HCT116 (cell line): ENCODE measurements at regions not wholly inside any gene's neighbourhood (a gene's known extent, or its start where the extent isn't known, plus 50 kb on each side); places are given as distances from the start of the nearest gene placed in this dataset.

Experiments
- ATAC-seq: fragments of 200-7000 bp; cut with Tn5 transposase; 2 replicates; pipeline ENCODE4 v1.9.1; 2020; ENCODE audit warnings: mild to moderate bottlenecking, moderate library complexity
- BruUV-seq: library from RNA; stranded (reverse); fragments of 400-500 nt; replicated peaks from 2 replicates; lab custom pipeline; 2021; lab: Mats Ljungman, UMichigan
- CTCF ChIA-PET: fragments of 300-600 bp; sonication (Branson Sonifier 250); formaldehyde crosslinking; loops from one replicate; lab custom pipeline; 2021; ENCODE audit warnings: antibody characterized with exemption; lab: Charles Lee
- POLR2A ChIA-PET: fragments of 300-600, 350-600 bp; sonication (Branson Sonifier 250); formaldehyde crosslinking; loops from one replicate; lab custom pipeline; 2021; ENCODE audit warnings: antibody characterized with exemption; lab: Charles Lee
- RAD21 ChIA-PET, 2 experiments: fragments of 300-600 bp; sonication (Branson Sonifier 250); formaldehyde crosslinking; loops; one replicate each; lab custom pipeline; 2023; ENCODE audit warnings: low total read pairs in 2 of 2; ENCODE audit not compliant: uncharacterized antibody in 2 of 2, unreplicated experiment in 2 of 2, low non-redundant PET in 1 of 2; lab: Charles Lee
- DNase-seq: peaks from one replicate; pipeline ENCODE4 v3.0.0-alpha.2; 2010; ENCODE audit warnings: low read depth, low spot score
- H2AFZ ChIP-seq: fragments of 200-600 bp; shearing (Covaris generic), sonication (generic); 2 replicates; pipeline ENCODE4 v1.6.1; 2017; ENCODE audit warnings: low read depth, mixed run types, mixed read lengths, antibody characterized with exemption, low read length; ENCODE audit not compliant: poor library complexity, severe bottlenecking
- H3K27ac ChIP-seq: 2 replicates; pipeline ENCODE4 v1.5.1; 2012; ENCODE audit warnings: low read depth, low read length
- H3K27me3 ChIP-seq: fragments of 200-600 bp; sonication (generic); 2 replicates; pipeline ENCODE4 v1.6.1; 2016; ENCODE audit warnings: mixed run types, low read length, mixed read lengths; ENCODE audit not compliant: insufficient read depth
- H3K36me3 ChIP-seq, 2 experiments: fragments of 200-500 bp in 1 of 2; fragments of 200-600 bp in 1 of 2; sonication (Bioruptor generic) in 1 of 2; sonication (generic) in 1 of 2; 2 replicates each; pipeline versions ENCODE4 v1.5.1 to v1.6.1; 2014 to 2016; ENCODE audit warnings: low read length in 2 of 2, inconsistent platforms in 1 of 2, mixed read lengths in 1 of 2, mixed run types in 1 of 2; ENCODE audit not compliant: insufficient read depth in 2 of 2, control insufficient read depth in 1 of 2
- H3K4me1 ChIP-seq, 2 experiments: fragments of 200-600 bp in 1 of 2; sonication (generic) in 1 of 2; 2 replicates each; pipeline versions ENCODE4 v1.5.1 to v1.6.1; 2012 to 2017; ENCODE audit warnings: low read length in 2 of 2, inconsistent platforms in 1 of 2, mild to moderate bottlenecking in 1 of 2, mixed read lengths in 1 of 2, mixed run types in 1 of 2, moderate library complexity in 1 of 2; ENCODE audit not compliant: insufficient read depth in 2 of 2, control insufficient read depth in 1 of 2
- H3K4me2 ChIP-seq: fragments of 200-600 bp; sonication (generic); 2 replicates; pipeline ENCODE4 v1.6.1; 2017; ENCODE audit warnings: mixed run types, low read length, mixed read lengths
- H3K4me3 ChIP-seq, 2 experiments: fragments of 200-600 bp in 1 of 2; sonication (generic) in 1 of 2; replicated peaks in 1 of 2; 2 replicates each; pipeline ENCODE4 v1.5.1; 2011 to 2016; ENCODE audit warnings: low read length in 2 of 2, control low read depth in 1 of 2, low read depth in 1 of 2, mild to moderate bottlenecking in 1 of 2, mixed read lengths in 1 of 2, mixed run types in 1 of 2
- H3K79me2 ChIP-seq: fragments of 200-600 bp; sonication (generic); 2 replicates; pipeline ENCODE4 v1.6.1; 2017; ENCODE audit warnings: mild to moderate bottlenecking, mixed run types, low read length, moderate library complexity, mixed read lengths; ENCODE audit not compliant: insufficient read depth
- H3K9ac ChIP-seq: fragments of 200-600 bp; sonication (generic); 2 replicates; pipeline ENCODE4 v1.6.1; 2016; ENCODE audit warnings: low read length, mixed read lengths
- H3K9me2 ChIP-seq: fragments of 200-600 bp; sonication (generic), shearing (Covaris generic); 2 replicates; pipeline ENCODE4 v1.6.1; 2017; ENCODE audit warnings: mixed run types, mild to moderate bottlenecking, moderate library complexity; ENCODE audit not compliant: insufficient read depth
- H3K9me3 ChIP-seq, 2 experiments: fragments of 200-500 bp in 1 of 2; fragments of 200-600 bp in 1 of 2; sonication (Bioruptor generic) in 1 of 2; sonication (generic) in 1 of 2; 2 replicates each; pipeline ENCODE4 v1.6.1; 2014 to 2017; ENCODE audit warnings: low read length in 2 of 2, mixed read lengths in 2 of 2, inconsistent platforms in 1 of 2, low read depth in 1 of 2, mild to moderate bottlenecking in 1 of 2, mixed run types in 1 of 2, moderate library complexity in 1 of 2; ENCODE audit not compliant: control insufficient read depth in 1 of 2, insufficient read depth in 1 of 2
- H4K20me1 ChIP-seq: fragments of 200-600 bp; sonication (generic), shearing (Covaris generic); 2 replicates; pipeline ENCODE4 v1.6.1; 2017; ENCODE audit warnings: mixed run types, mild to moderate bottlenecking, moderate library complexity; ENCODE audit not compliant: insufficient read depth
- CEBPB ChIP-seq: IDR thresholded peaks from 2 replicates; pipeline ENCODE4 v1.6.1; 2012; ENCODE audit warnings: low read depth
- EZH2phosphoT487 ChIP-seq: fragments of 200-600 bp; IDR thresholded peaks from 2 replicates; pipeline ENCODE4 v1.6.1; 2018; ENCODE audit warnings: antibody characterized with exemption, borderline replicate concordance
- POLR2AphosphoS5 ChIP-seq: IDR thresholded peaks from 2 replicates; pipeline ENCODE4 v1.6.1; 2011; ENCODE audit warnings: mild to moderate bottlenecking, low read depth, low read length, moderate library complexity
- SP1 ChIP-seq: IDR thresholded peaks from 2 replicates; pipeline ENCODE4 v1.6.1; 2012; ENCODE audit warnings: low read depth
- SRF ChIP-seq: IDR thresholded peaks from 2 replicates; pipeline ENCODE4 v1.6.1; 2012; ENCODE audit warnings: low read depth
- intact Hi-C: fragments of 100-400 bp; cut with micrococcal nuclease; formaldehyde crosslinking; loops from 2 replicates; pipeline ENCODE4 v1.10.0; 2022
- TF ChIP-seq, protein P1 (sequence below), 3 experiments: fragments of 200-600 bp in 1 of 3; sonication (generic) in 1 of 3; IDR thresholded peaks in 2 of 3; conservative IDR thresholded peaks in 1 of 3; 2 replicates each; pipeline ENCODE4 v1.5.1; 2012 to 2017; ENCODE audit warnings: low read depth in 2 of 3, low read length in 2 of 3, antibody characterized with exemption in 1 of 3, borderline replicate concordance in 1 of 3, control low read depth in 1 of 3, mild to moderate bottlenecking in 1 of 3, mixed read lengths in 1 of 3, mixed run types in 1 of 3, moderate library complexity in 1 of 3; ENCODE audit not compliant: insufficient read depth in 1 of 3
- TF ChIP-seq, protein P2 (sequence below): IDR thresholded peaks from 2 replicates; pipeline ENCODE4 v1.6.1; 2011; ENCODE audit warnings: mild to moderate bottlenecking, low read length, moderate library complexity; ENCODE audit not compliant: insufficient replicate concordance; ENCODE audit errors: extremely low read depth
- TF ChIP-seq, protein P3 (sequence below): IDR thresholded peaks from 2 replicates; pipeline ENCODE4 v1.6.1; 2012

DNA sequence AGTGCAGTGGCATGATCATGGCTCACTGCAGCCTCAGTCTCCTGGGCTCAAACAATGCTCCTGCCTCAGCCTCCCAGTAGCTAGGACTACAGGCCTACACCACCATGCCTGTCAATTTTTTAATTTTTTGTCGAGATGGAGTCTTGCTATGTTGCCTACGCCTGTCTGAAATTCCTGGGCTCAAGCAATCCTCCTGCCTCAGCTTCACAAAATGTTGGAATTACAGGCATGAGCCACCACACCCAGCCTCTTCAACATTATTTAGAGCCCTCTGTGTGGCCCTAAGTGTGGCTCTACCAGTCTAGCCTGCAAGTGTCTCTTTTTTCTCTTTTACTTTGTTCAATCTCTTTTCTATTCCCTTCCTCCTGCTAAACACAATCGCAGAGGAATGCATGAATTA, 154.4 kb upstream of the EPB41L4A start (continued):
- TF ChIP-seq POLR2AphosphoS5: no peak
- TF ChIP-seq, protein P1, sequence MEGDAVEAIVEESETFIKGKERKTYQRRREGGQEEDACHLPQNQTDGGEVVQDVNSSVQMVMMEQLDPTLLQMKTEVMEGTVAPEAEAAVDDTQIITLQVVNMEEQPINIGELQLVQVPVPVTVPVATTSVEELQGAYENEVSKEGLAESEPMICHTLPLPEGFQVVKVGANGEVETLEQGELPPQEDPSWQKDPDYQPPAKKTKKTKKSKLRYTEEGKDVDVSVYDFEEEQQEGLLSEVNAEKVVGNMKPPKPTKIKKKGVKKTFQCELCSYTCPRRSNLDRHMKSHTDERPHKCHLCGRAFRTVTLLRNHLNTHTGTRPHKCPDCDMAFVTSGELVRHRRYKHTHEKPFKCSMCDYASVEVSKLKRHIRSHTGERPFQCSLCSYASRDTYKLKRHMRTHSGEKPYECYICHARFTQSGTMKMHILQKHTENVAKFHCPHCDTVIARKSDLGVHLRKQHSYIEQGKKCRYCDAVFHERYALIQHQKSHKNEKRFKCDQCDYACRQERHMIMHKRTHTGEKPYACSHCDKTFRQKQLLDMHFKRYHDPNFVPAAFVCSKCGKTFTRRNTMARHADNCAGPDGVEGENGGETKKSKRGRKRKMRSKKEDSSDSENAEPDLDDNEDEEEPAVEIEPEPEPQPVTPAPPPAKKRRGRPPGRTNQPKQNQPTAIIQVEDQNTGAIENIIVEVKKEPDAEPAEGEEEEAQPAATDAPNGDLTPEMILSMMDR (IDR thresholded peaks at IDR 0.05 in 2 of 3, conservative IDR thresholded peaks at IDR 0.05 in 1 of 3; ENCODE audit: borderline replicate concordance in 1 of 3, insufficient read depth in 1 of 3, low read depth in 2 of 3, low read length in 2 of 3): no peak
- no peak for TF ChIP-seq CEBPB

DNA sequence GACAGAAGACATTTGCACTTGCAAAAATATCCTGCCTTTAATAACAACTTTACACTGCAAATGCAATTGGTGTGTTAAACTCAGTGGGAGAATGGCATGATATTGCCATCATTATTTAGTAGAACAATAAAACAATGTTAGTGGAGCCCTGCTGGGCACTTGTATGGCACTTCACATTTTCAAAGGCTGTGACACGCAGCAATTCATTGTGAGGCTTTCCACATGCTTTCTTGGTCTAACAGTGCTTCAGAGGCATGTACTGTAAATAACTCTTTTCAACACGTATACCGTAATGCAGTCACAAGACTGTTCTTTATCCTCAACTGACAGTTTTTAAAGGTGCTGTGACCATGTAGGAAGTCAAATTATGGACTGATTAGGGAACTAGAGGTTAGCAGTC, 155.5 kb upstream of the EPB41L4A start:
- intact Hi-C loops: no loop called here
- Histone ChIP-seq H3K4me1 (no peaks in the 10 kb centered on the region), H3K9me3 (no peaks in the 10 kb centered on the region), H3K4me3 (no peak overlapping the region), H3K9ac (no peak overlapping the region), H3K9me2 (no peaks in the 10 kb centered on the region), H4K20me1 (no peaks in the 10 kb centered on the region), H3K27me3 (no peaks in the 10 kb centered on the region), H3K36me3 (no peaks in the 10 kb centered on the region), H3K79me2 (no peaks in the 10 kb centered on the region), H3K27ac (no peak overlapping the region), H3K4me2 (no peak overlapping the region), H2AFZ (no peak overlapping the region)
- RAD21 ChIA-PET: no interaction called here
- ATAC-seq (no peak), DNase-seq (no peak)
- BruUV-seq: no TSS peak
- POLR2A ChIA-PET: no interaction called here
- CTCF ChIA-PET: no interaction called here
- TF ChIP-seq, protein P2, sequence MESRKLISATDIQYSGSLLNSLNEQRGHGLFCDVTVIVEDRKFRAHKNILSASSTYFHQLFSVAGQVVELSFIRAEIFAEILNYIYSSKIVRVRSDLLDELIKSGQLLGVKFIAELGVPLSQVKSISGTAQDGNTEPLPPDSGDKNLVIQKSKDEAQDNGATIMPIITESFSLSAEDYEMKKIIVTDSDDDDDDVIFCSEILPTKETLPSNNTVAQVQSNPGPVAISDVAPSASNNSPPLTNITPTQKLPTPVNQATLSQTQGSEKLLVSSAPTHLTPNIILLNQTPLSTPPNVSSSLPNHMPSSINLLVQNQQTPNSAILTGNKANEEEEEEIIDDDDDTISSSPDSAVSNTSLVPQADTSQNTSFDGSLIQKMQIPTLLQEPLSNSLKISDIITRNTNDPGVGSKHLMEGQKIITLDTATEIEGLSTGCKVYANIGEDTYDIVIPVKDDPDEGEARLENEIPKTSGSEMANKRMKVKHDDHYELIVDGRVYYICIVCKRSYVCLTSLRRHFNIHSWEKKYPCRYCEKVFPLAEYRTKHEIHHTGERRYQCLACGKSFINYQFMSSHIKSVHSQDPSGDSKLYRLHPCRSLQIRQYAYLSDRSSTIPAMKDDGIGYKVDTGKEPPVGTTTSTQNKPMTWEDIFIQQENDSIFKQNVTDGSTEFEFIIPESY: no peak
- TF ChIP-seq SRF (no peak), POLR2AphosphoS5 (no peak), SP1 (no peak), EZH2phosphoT487 (no peak)
- TF ChIP-seq, protein P3, sequence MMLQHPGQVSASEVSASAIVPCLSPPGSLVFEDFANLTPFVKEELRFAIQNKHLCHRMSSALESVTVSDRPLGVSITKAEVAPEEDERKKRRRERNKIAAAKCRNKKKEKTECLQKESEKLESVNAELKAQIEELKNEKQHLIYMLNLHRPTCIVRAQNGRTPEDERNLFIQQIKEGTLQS: no peak
